Thoracic aorta (tissue), 2 donors: ENCODE measurements at regions not wholly inside any gene's neighbourhood (a gene's known extent, or its start where the extent isn't known, plus 50 kb on each side); places are given as distances from the start of the nearest gene placed in this dataset.

Experiments used
- ATAC-seq: fragments of 150-250 bp; one replicate; pipeline ENCODE4 v1.8.0; 2017; ENCODE audit warnings: low read depth; ENCODE audit not compliant: insufficient number of reproducible peaks, low FRiP score
- DNase-seq: peaks from one replicate; pipeline ENCODE4 v3.0.0-alpha.2; 2020; ENCODE audit warnings: low spot score
- H3K27ac ChIP-seq, 2 donors: fragments of 200-600 bp; sonication (generic); 1 replicate in 1 of 2; 2 replicates in 1 of 2; pipeline ENCODE4 v1.5.1; 2016; ENCODE audit warnings: mild to moderate bottlenecking in 2 of 2, moderate library complexity in 2 of 2
- H3K27me3 ChIP-seq: fragments of 200-600 bp; sonication (generic); replicated peaks from 2 replicates; pipeline ENCODE4 v1.6.0; 2016; ENCODE audit warnings: mild to moderate bottlenecking; ENCODE audit not compliant: insufficient read depth
- H3K36me3 ChIP-seq: fragments of 200-600 bp; sonication (generic); one replicate; pipeline ENCODE4 v1.5.1; 2016
- H3K4me1 ChIP-seq, 2 donors: fragments of 200-600 bp; sonication (generic); 1 replicate in 1 of 2; 2 replicates in 1 of 2; pipeline versions ENCODE4 v1.5.1 to v1.6.0; 2016; ENCODE audit warnings: low read depth in 2 of 2, mild to moderate bottlenecking in 1 of 2; ENCODE audit not compliant: control insufficient read depth in 1 of 2
- H3K4me3 ChIP-seq: fragments of 200-600 bp; sonication (generic); 2 replicates; pipeline ENCODE4 v1.5.1; 2016; ENCODE audit warnings: mild to moderate bottlenecking
- H3K9me3 ChIP-seq: fragments of 200-600 bp; sonication (generic); 2 replicates; pipeline ENCODE4 v1.5.1; 2016
- CTCF ChIP-seq: fragments of 200-600 bp; sonication (generic); IDR thresholded peaks from one replicate; pipeline ENCODE4 v1.5.1; 2019; ENCODE audit warnings: antibody characterized with exemption

- Histone ChIP-seq H3K27me3 (no peaks in the 10 kb centered on the region), H3K36me3 (no peaks in the 10 kb centered on the region), H3K4me3 (no peak overlapping the region), H3K4me1 (peaks cover 0 to 10% of the 10 kb centered on the region in 2 donors), H3K27ac (no peak overlapping the region), H3K9me3 (no peaks in the 10 kb centered on the region)
- ATAC-seq (no peak), DNase-seq (no peak)
- no peak for TF ChIP-seq CTCF
Observed at GRCh38 chr5:17067657-17068392, 131.7 kb upstream of the MYO10 start.

- H3K4me3 ChIP-seq: no peak overlapping the region
- DNase-seq: no peak
- H3K36me3 ChIP-seq: no peaks in the 10 kb centered on the region
- no peaks in the 10 kb centered on the region for H3K27me3 ChIP-seq
- no peaks in the 10 kb centered on the region for H3K9me3 ChIP-seq
- TF ChIP-seq CTCF: no peak
- ATAC-seq: no peak
- H3K4me1 ChIP-seq: peaks cover 0 to 2% of the 10 kb centered on the region in 2 donors
- no peak overlapping the region for H3K27ac ChIP-seq
Observed at GRCh38 chr5:17069995-17070511, 134.0 kb upstream of the MYO10 start.

- Histone ChIP-seq H3K4me3 (no peak overlapping the region), H3K36me3 (no peaks in the 10 kb centered on the region), H3K4me1 (peaks cover 0 to 6% of the 10 kb centered on the region in 2 donors), H3K27me3 (no peaks in the 10 kb centered on the region), H3K9me3 (no peaks in the 10 kb centered on the region), H3K27ac (no peak overlapping the region)
- DNase-seq (no peak), ATAC-seq (no peak)
- no peak for TF ChIP-seq CTCF
Observed at GRCh38 chr5:17070647-17071046, 134.6 kb upstream of the MYO10 start.

- TF ChIP-seq CTCF: no peak
- no peak for DNase-seq
- Histone ChIP-seq H3K9me3 (no peaks in the 10 kb centered on the region), H3K36me3 (no peaks in the 10 kb centered on the region), H3K27ac (no peak overlapping the region), H3K27me3 (no peaks in the 10 kb centered on the region), H3K4me1 (peaks cover 0 to 6% of the 10 kb centered on the region in 2 donors), H3K4me3 (no peak overlapping the region)
- no peak for ATAC-seq
Observed at GRCh38 chr5:17075236-17075635, 139.1 kb upstream of the MYO10 start.

- no peak for TF ChIP-seq CTCF
- Histone ChIP-seq H3K4me1 (peaks cover 0 to 6% of the 10 kb centered on the region in 2 donors), H3K27me3 (no peaks in the 10 kb centered on the region), H3K27ac (no peak overlapping the region), H3K36me3 (no peaks in the 10 kb centered on the region), H3K4me3 (no peak overlapping the region), H3K9me3 (no peaks in the 10 kb centered on the region)
- ATAC-seq (no peak), DNase-seq (no peak)
Observed at GRCh38 chr5:17076272-17076671, 140.2 kb upstream of the MYO10 start.
